Smooth muscle cell (in vitro differentiated cells): ENCODE measurements at regions not wholly inside any gene's neighbourhood (a gene's known extent, or its start where the extent isn't known, plus 50 kb on each side); places are given as distances from the start of the nearest gene placed in this dataset.

Experiments used
- DNase-seq: peaks from one replicate; lab custom pipeline; 2025; ENCODE audit not compliant: unreplicated experiment; lab: John Stamatoyannopoulos, UW
- H2AFZ ChIP-seq: fragments of 200-600 bp; sonication (generic); 2 replicates; pipeline ENCODE4 v1.6.0; 2016; ENCODE audit warnings: antibody characterized with exemption, low read depth, mild to moderate bottlenecking
- H3F3A ChIP-seq: fragments of 200-600 bp; sonication (generic); 2 replicates; pipeline ENCODE4 v1.6.0; 2017; ENCODE audit warnings: antibody characterized with exemption, low read depth
- H3K27ac ChIP-seq: fragments of 200-600 bp; sonication (generic); 2 replicates; pipeline ENCODE4 v1.5.1; 2016; ENCODE audit warnings: low read depth, mild to moderate bottlenecking
- H3K27me3 ChIP-seq: fragments of 200-600 bp; sonication (generic); 2 replicates; pipeline ENCODE4 v1.6.1; 2016; ENCODE audit warnings: low read depth, mild to moderate bottlenecking
- H3K36me3 ChIP-seq: fragments of 200-600 bp; sonication (generic); 2 replicates; pipeline ENCODE4 v1.5.1; 2016; ENCODE audit warnings: low read depth
- H3K4me1 ChIP-seq: fragments of 200-600 bp; sonication (generic); 2 replicates; pipeline ENCODE4 v1.5.1; 2016; ENCODE audit warnings: low read depth
- H3K4me2 ChIP-seq: fragments of 200-600 bp; sonication (generic); 2 replicates; pipeline ENCODE4 v1.6.0; 2016; ENCODE audit warnings: mild to moderate bottlenecking
- H3K4me3 ChIP-seq: fragments of 200-600 bp; sonication (generic); 2 replicates; pipeline ENCODE4 v1.5.1; 2016; ENCODE audit warnings: mild to moderate bottlenecking
- H3K79me2 ChIP-seq: fragments of 200-600 bp; sonication (generic); 2 replicates; pipeline ENCODE4 v1.6.0; 2016; ENCODE audit warnings: low read depth, mild to moderate bottlenecking
- H3K9ac ChIP-seq: fragments of 200-600 bp; sonication (generic); 2 replicates; pipeline ENCODE4 v1.6.0; 2016; ENCODE audit warnings: low read depth
- H3K9me3 ChIP-seq: fragments of 200-600 bp; sonication (generic); replicated peaks from 2 replicates; pipeline ENCODE4 v1.5.1; 2016; ENCODE audit warnings: low read depth
- H4K20me1 ChIP-seq: fragments of 200-600 bp; sonication (generic); 2 replicates; pipeline ENCODE4 v1.6.0; 2016; ENCODE audit warnings: low read depth
- WGBS: methylation state at CpG from one replicate; pipeline ENCODE4 v1.1.7; 2016; ENCODE audit warnings: low lambda C conversion rate; 5-methylcytosine and 5-hydroxymethylcytosine counted together
- TF ChIP-seq, protein P1 (sequence below): fragments of 200-600 bp; sonication (generic); IDR thresholded peaks from 2 replicates; pipeline ENCODE4 v1.5.1; 2017; ENCODE audit warnings: borderline replicate concordance, mild to moderate bottlenecking, antibody characterized with exemption; ENCODE audit not compliant: insufficient read depth, poor library complexity, severe bottlenecking

DNA sequence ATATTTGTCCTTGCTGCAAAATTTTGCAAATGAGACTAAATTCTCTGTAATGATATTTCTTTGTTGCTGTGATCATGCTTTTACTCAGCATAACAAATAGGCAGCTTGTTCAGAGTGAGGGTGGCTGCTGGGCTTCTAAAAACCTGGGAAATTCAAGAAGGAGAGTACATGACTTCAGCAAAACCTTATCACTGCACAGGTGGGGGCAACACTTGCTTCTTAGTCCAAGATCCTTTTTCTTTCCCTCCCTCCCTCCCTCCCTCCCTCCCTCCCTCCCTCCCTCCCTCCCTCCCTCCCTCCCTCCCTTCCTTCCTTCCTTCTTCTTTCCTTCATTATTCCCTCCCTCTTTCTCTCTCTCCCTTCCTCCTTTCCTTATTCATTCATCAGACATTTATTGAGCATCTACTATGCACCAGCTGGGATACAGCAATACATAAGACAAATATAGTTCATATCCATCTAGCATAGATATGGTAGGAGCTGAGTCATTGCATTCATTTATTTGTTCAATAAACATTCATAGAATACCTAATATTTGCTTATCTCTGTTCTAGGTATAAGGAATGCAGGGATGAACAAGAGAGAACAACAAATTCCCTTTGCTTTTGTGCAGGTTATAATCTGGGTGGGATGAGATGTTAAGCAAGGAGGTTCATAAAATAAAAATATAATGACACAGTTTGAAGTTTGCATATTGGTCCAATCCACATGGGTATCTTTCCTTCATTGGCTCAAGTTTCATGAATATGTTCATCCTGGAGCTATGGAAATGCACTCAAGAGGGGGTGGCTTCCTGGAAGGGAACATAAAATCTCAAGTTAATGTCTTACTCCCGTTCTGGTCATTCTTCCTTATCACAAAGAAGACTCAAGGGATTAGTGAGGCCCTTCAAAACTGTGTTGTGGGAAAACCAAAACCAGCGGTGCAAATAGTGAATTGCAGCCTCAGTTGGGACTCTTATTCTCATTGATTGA is 210.7 kb downstream of the PDCD6IP start:
- no peak for DNase-seq
- H3F3A ChIP-seq, result peaks cover 17% of the 10 kb centered on the region
- H3K9ac ChIP-seq, result no peak overlapping the region
- peaks cover 29% of the 10 kb centered on the region for H3K4me1 ChIP-seq
- H3K9me3 ChIP-seq, result no peaks in the 10 kb centered on the region
- H4K20me1 ChIP-seq, result peaks cover 8% of the 10 kb centered on the region
- peak overlapping the region; percentile 52 for H3K4me2 ChIP-seq
- no peak overlapping the region for H3K4me3 ChIP-seq
- 16% methylated on average over 2 of the region's 2 CpGs for WGBS
- TF ChIP-seq, protein P1, sequence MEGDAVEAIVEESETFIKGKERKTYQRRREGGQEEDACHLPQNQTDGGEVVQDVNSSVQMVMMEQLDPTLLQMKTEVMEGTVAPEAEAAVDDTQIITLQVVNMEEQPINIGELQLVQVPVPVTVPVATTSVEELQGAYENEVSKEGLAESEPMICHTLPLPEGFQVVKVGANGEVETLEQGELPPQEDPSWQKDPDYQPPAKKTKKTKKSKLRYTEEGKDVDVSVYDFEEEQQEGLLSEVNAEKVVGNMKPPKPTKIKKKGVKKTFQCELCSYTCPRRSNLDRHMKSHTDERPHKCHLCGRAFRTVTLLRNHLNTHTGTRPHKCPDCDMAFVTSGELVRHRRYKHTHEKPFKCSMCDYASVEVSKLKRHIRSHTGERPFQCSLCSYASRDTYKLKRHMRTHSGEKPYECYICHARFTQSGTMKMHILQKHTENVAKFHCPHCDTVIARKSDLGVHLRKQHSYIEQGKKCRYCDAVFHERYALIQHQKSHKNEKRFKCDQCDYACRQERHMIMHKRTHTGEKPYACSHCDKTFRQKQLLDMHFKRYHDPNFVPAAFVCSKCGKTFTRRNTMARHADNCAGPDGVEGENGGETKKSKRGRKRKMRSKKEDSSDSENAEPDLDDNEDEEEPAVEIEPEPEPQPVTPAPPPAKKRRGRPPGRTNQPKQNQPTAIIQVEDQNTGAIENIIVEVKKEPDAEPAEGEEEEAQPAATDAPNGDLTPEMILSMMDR, result no peak
- H3K79me2 ChIP-seq, result no peaks in the 10 kb centered on the region
- no peak overlapping the region for H2AFZ ChIP-seq
- H3K27me3 ChIP-seq, result peaks cover 23% of the 10 kb centered on the region
- no peaks in the 10 kb centered on the region for H3K36me3 ChIP-seq
- no peak overlapping the region for H3K27ac ChIP-seq

GRCh38 chr3:34011171-34012101 is 213.0 kb downstream of the PDCD6IP start:
- Histone ChIP-seq H3F3A (peaks cover 17% of the 10 kb centered on the region), H3K27ac (peak overlapping the region; percentile 62), H3K36me3 (no peaks in the 10 kb centered on the region), H3K9ac (no peak overlapping the region), H4K20me1 (peaks cover 8% of the 10 kb centered on the region), H3K4me2 (peak overlapping the region; percentile 9), H3K9me3 (no peaks in the 10 kb centered on the region), H3K4me3 (no peak overlapping the region), H3K79me2 (no peaks in the 10 kb centered on the region), H3K27me3 (peaks cover 9% of the 10 kb centered on the region), H3K4me1 (peaks cover 29% of the 10 kb centered on the region), H2AFZ (no peak overlapping the region)
- DNase-seq, result no peak
- WGBS, result 87% methylated on average over 3 of the region's 3 CpGs
- TF ChIP-seq, protein P1, result no peak

GRCh38 chr3:34012102-34012461 is 213.7 kb downstream of the PDCD6IP start:
- peaks cover 29% of the 10 kb centered on the region for H3K4me1 ChIP-seq
- H3K4me2 ChIP-seq, result peak overlapping the region; percentile 51
- peaks cover 17% of the 10 kb centered on the region for H3F3A ChIP-seq
- H3K36me3 ChIP-seq, result no peaks in the 10 kb centered on the region
- H4K20me1 ChIP-seq, result peaks cover 8% of the 10 kb centered on the region
- WGBS, result 4% methylated on average over 2 of the region's 2 CpGs
- no peaks in the 10 kb centered on the region for H3K9me3 ChIP-seq
- H3K79me2 ChIP-seq, result no peaks in the 10 kb centered on the region
- H3K27ac ChIP-seq, result peak overlapping the region; percentile 62
- no peak overlapping the region for H2AFZ ChIP-seq
- no peak overlapping the region for H3K4me3 ChIP-seq
- DNase-seq, result no peak
- TF ChIP-seq, protein P1, result no peak
- H3K9ac ChIP-seq, result no peak overlapping the region
- H3K27me3 ChIP-seq, result peaks cover 6% of the 10 kb centered on the region
